ENCODE measurements at regions not wholly inside any gene's neighbourhood (a gene's known extent, or its start where the extent isn't known, plus 50 kb on each side); places are given as distances from the start of the nearest gene placed in this dataset.

DNA sequence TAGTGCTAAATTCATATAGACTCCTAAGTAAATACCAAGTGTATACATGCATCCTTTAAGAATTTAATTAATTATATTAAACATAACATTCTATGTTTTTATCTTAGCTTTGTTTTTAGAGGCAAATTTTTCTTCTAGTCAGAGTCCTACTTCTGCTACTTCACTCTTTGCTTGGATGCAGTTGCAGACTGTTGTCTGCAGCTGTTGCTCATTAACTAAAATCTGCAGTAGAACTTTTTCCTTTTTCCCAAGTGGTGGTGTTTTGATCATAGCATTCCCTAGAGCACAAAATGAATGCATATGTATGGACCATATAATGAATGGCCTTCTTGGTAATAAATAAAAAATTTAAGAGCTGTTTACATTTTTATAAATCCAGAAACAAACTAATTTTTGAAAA lies 198.3 kb downstream of the CASP12 start:
- TF ChIP-seq, protein P1, sequence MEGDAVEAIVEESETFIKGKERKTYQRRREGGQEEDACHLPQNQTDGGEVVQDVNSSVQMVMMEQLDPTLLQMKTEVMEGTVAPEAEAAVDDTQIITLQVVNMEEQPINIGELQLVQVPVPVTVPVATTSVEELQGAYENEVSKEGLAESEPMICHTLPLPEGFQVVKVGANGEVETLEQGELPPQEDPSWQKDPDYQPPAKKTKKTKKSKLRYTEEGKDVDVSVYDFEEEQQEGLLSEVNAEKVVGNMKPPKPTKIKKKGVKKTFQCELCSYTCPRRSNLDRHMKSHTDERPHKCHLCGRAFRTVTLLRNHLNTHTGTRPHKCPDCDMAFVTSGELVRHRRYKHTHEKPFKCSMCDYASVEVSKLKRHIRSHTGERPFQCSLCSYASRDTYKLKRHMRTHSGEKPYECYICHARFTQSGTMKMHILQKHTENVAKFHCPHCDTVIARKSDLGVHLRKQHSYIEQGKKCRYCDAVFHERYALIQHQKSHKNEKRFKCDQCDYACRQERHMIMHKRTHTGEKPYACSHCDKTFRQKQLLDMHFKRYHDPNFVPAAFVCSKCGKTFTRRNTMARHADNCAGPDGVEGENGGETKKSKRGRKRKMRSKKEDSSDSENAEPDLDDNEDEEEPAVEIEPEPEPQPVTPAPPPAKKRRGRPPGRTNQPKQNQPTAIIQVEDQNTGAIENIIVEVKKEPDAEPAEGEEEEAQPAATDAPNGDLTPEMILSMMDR (IDR thresholded peaks at IDR 0.05; ENCODE audit: insufficient read depth, low read depth, low read length), result no peak
- no peak for TF ChIP-seq EZH2 (IDR thresholded peaks at IDR 0.05; ENCODE audit: insufficient read depth, low read length)
